NCI-H2171 treated with DMSO at 0.1 percent for 48 hours (cell line): ENCODE measurements at regions not wholly inside any gene's neighbourhood (a gene's known extent, or its start where the extent isn't known, plus 50 kb on each side); places are given as distances from the start of the nearest gene placed in this dataset.
"Not testable (repeated sequence)": the region's sequence is repeated elsewhere in the genome, so short reads cannot be mapped to it uniquely, and the experiment has no call there.

Source experiments
- DNase-seq: peaks from one replicate; lab custom pipeline; 2025; lab: John Stamatoyannopoulos, UW

GRCh38 chr12:93979189-93979588 is 169.2 kb upstream of the PLXNC1 start:
- no peak for DNase-seq

GRCh38 chr12:93980711-93981110 is 167.7 kb upstream of the PLXNC1 start:
- DNase-seq, result peak; percentile 73

GRCh38 chr12:93981411-93981810 is 167.0 kb upstream of the PLXNC1 start:
- no peak for DNase-seq

GRCh38 chr12:93982771-93983315 is 165.5 kb upstream of the PLXNC1 start:
- peak; percentile 61 for DNase-seq

GRCh38 chr12:93984005-93984404 is 164.4 kb upstream of the PLXNC1 start:
- DNase-seq, result no peak

GRCh38 chr12:93989949-93990348 is 158.4 kb upstream of the PLXNC1 start:
- DNase-seq, result peak; percentile 9

GRCh38 chr12:93990832-93991803 is 157.3 kb upstream of the PLXNC1 start:
- DNase-seq, result peak; percentile 17

- no peak for DNase-seq
These were observed 156.4 kb upstream of the PLXNC1 start for GRCh38 chr12:93991829-93992461.

- DNase-seq, result no peak
These were observed 153.7 kb upstream of the PLXNC1 start for GRCh38 chr12:93994721-93995120.

DNA sequence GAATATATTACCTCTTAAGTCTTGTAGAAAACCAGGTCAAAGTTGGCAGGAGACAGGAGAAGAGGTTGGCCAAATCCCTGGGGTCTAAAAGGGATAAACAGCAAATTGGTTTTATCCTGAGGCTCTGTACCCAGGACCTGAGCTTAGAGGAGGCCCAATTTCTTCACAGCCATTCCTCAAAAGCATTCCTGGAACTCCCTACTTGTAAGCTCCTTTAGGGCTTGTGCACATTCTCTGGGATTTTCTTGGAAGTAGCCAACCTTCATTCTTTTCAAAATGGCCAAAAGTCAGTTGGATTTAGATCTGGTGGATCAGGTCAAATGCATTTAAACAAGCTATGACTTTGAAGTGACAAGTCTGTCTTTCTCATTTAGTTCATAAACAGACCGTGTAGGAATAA is 152.1 kb upstream of the PLXNC1 start:
- no peak for DNase-seq

- DNase-seq, result no peak
These were observed 146.7 kb upstream of the PLXNC1 start for GRCh38 chr12:94001691-94002090.

DNA sequence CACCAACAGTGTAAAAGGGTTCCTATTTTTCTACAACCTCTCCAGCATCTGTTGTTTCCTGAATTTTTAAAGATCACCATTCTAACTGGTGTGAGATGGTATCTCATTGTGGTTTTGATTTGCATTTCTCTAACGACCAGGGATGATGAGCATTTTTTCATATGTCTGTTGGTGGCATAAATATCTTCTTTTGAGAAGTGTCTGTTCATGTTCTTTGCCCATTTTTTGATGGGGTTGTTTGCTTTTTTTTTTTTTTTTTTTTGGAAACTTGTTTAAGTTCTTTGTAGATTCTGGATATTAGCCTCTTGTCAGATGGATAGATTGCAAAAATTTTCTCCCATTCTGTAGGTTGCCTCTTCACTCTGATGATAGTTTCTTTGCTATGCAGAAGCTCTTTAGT is 145.5 kb upstream of the PLXNC1 start:
- not testable (repeated sequence) for DNase-seq

GRCh38 chr12:94007833-94008232 is 140.5 kb upstream of the PLXNC1 start:
- not testable (repeated sequence) for DNase-seq

GRCh38 chr12:94010307-94010706 is 138.1 kb upstream of the PLXNC1 start:
- no peak for DNase-seq

DNA sequence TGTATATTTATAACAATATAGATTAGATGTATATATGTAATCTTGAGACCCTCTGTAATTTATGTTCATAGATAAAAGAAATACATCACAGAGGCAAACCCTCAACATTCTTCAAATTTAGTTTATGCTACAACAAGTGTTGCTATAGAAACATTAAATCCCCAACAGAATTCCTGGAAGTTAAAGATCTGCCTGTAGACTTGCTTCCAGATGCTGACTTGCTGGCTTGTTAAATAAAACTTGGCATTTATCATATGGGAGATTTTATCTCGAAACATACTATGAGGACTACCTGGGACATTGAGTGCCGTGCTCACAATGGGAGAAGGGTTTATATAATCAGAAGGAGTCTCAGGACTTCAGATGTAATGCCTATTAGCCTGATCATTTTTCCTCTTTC is 136.3 kb upstream of the PLXNC1 start:
- DNase-seq, result no peak

GRCh38 chr12:94012590-94012989 is 135.8 kb upstream of the PLXNC1 start:
- DNase-seq, result no peak

DNA sequence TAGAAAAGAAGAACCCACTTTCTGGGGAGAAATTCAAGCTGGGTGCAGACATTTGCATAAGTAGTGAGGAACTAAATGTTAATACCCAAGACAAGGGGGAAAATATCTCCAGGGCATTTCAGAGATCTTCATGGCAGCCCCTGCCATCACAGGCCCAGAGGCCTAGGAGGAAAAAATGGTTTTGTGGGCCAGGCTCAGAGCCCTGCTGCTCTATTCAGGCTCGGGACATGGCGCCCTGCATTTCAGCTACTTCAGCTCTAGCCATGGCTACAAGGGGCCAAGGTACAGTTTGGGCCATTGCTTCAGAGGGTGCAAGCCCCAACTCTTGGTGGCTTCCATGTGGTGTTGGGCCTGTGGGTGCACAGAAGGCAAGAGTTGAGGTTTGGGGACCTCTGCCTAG is 131.1 kb upstream of the PLXNC1 start:
- not testable (repeated sequence) for DNase-seq

GRCh38 chr12:94020335-94020734 is 128.0 kb upstream of the PLXNC1 start:
- DNase-seq, result peak; percentile 99

DNA sequence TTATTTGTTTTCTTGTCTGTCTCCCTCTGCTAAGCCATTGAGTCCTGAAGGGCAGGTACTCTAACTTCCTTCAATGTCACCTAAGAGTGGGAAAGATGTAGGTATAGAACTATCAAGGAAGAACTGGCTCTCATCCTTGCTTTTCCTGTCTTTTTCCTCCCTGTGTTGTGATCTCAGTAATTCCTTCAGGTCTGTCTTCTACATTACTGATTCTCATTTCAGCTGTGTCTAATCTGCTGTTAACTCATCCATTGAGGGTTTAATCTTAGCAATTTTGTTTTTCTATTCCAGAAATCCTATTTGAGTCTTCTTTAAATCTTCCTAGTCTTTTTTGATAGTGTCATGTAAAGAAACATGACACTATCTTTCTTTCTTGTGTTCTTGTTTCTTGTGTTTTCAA is 124.5 kb upstream of the PLXNC1 start:
- no peak for DNase-seq

DNA sequence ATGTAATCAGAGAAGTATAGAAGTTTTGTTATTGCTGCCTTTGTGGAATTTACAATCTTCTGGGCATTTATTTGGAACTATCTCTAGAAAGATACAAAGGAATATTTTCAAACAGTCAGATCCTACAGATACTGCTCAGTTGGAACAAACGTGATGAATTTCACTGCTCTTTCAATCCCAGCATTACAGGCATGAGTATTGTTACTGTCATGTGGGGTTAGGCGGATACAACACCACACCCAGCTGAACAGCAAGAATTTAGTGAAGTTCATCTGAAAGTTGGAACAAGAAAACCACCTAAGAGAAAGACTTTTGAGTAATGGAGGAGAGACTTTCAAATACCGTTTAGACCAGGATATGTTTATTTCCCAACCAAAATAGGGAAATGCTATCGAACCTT is 123.3 kb upstream of the PLXNC1 start:
- DNase-seq, result no peak

DNA sequence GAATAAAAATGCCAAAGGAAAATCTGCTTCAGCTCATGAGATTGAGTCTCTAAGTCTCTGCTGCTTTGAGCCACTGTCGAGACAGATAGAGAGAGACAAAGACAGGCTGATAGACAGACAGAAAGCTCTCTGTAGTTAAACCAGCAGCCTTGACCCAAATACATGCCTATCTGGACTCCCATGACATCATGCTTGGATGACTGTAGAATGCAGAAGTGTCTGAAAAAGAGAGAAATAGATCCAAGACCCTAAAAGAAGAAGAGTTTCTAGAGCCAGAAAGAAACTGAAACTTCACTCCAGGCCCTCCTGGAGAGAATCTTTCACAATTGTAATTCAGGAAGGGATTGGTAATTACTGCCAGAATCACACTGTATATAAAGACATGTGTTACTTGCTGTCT is 122.6 kb upstream of the PLXNC1 start:
- no peak for DNase-seq

DNA sequence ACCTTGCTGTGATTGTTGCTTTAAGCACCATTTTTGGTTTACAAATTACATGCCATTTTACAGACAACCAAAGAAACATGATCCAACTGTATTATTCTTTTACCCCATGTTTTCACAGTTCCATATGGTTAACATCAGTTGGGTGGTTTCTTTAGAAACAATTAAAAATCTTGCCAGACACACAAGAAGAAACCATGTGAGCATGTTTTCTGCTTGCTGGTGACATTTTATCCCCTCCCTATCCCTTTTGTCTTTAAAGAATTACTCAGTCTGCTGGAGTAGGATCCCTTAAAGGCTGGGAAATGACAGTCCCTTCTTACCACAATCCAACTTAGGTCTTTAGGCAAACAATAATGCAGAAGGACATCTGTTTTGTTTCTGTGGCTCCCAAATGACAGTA is 121.8 kb upstream of the PLXNC1 start:
- peak; percentile 79 for DNase-seq

GRCh38 chr12:94027561-94027960 is 120.8 kb upstream of the PLXNC1 start:
- DNase-seq, result peak; percentile 53
